Mesothelial cell of epicardium (in vitro differentiated cells): ENCODE measurements at regions not wholly inside any gene's neighbourhood (a gene's known extent, or its start where the extent isn't known, plus 50 kb on each side); places are given as distances from the start of the nearest gene placed in this dataset.

Experiments
- DNase-seq, 2 experiments: peaks; one replicate each; pipeline ENCODE4 v3.0.0; 2021; ENCODE audit warnings: low spot score in 2 of 2; ENCODE audit not compliant: unreplicated experiment in 2 of 2
- H3K27ac Mint-ChIP-seq: 2 replicates; pipeline ENCODE4 v1.8.0; 2021; ENCODE audit warnings: mixed read lengths
- H3K27me3 Mint-ChIP-seq: 2 replicates; pipeline ENCODE4 v1.8.0; 2021; ENCODE audit warnings: low read depth, mixed read lengths
- H3K36me3 Mint-ChIP-seq: 2 replicates; pipeline ENCODE4 v1.8.0; 2021; ENCODE audit warnings: mixed read lengths
- H3K4me1 Mint-ChIP-seq: 2 replicates; pipeline ENCODE4 v1.8.0; 2021; ENCODE audit warnings: mixed read lengths
- H3K4me3 Mint-ChIP-seq: 2 replicates; pipeline ENCODE4 v1.8.0; 2021; ENCODE audit warnings: mild to moderate bottlenecking, moderate library complexity, mixed read lengths
- H3K9me3 Mint-ChIP-seq: 2 replicates; pipeline ENCODE4 v1.8.0; 2021; ENCODE audit warnings: mixed read lengths
- CTCF ChIP-seq: fragments of 200-600 bp; sonication (generic); IDR thresholded peaks from one replicate; pipeline ENCODE4 v1.5.0; 2021; ENCODE audit warnings: antibody characterized with exemption; ENCODE audit not compliant: unreplicated experiment

- H3K4me3 Mint-ChIP-seq = no peak overlapping the region
- peaks cover 5% of the 10 kb centered on the region for H3K27me3 Mint-ChIP-seq
- H3K36me3 Mint-ChIP-seq = no peaks in the 10 kb centered on the region
- no peaks in the 10 kb centered on the region for H3K4me1 Mint-ChIP-seq
- no peak for DNase-seq
- H3K27ac Mint-ChIP-seq = no peak overlapping the region
- peaks cover 18% of the 10 kb centered on the region for H3K9me3 Mint-ChIP-seq
- TF ChIP-seq CTCF = no peak
Observed at GRCh38 chr14:26917086-26917485, 319.3 kb upstream of the NOVA1 start.

- H3K27ac Mint-ChIP-seq = peak overlapping the region; percentile 57
- no peaks in the 10 kb centered on the region for H3K27me3 Mint-ChIP-seq
- H3K9me3 Mint-ChIP-seq = no peaks in the 10 kb centered on the region
- DNase-seq = no peak
- peaks cover 22% of the 10 kb centered on the region for H3K4me1 Mint-ChIP-seq
- H3K4me3 Mint-ChIP-seq = no peak overlapping the region
- no peak for TF ChIP-seq CTCF
- H3K36me3 Mint-ChIP-seq = no peaks in the 10 kb centered on the region
Observed at GRCh38 chr14:26925876-26926584, 328.2 kb upstream of the NOVA1 start.

- no peak for DNase-seq
- Mint-ChIP-seq H3K4me3 (no peak overlapping the region), H3K9me3 (no peaks in the 10 kb centered on the region), H3K27ac (peak overlapping the region; percentile 57), H3K36me3 (no peaks in the 10 kb centered on the region), H3K4me1 (peaks cover 22% of the 10 kb centered on the region), H3K27me3 (no peaks in the 10 kb centered on the region)
- no peak for TF ChIP-seq CTCF
Observed at GRCh38 chr14:26926585-26926984, 328.8 kb upstream of the NOVA1 start.

- Mint-ChIP-seq H3K27ac (no peak overlapping the region), H3K4me1 (peaks cover 22% of the 10 kb centered on the region), H3K27me3 (no peaks in the 10 kb centered on the region), H3K9me3 (no peaks in the 10 kb centered on the region), H3K4me3 (no peak overlapping the region), H3K36me3 (no peaks in the 10 kb centered on the region)
- no peak for TF ChIP-seq CTCF
- DNase-seq = no peak
Observed at GRCh38 chr14:26928019-26928418, 330.2 kb upstream of the NOVA1 start.

GRCh38 chr14:26929361-26929760, 331.5 kb upstream of the NOVA1 start:
- no peaks in the 10 kb centered on the region for H3K9me3 Mint-ChIP-seq
- H3K27me3 Mint-ChIP-seq = no peaks in the 10 kb centered on the region
- no peak for DNase-seq
- H3K4me1 Mint-ChIP-seq = peaks cover 22% of the 10 kb centered on the region
- no peak overlapping the region for H3K4me3 Mint-ChIP-seq
- H3K27ac Mint-ChIP-seq = no peak overlapping the region
- TF ChIP-seq CTCF = no peak
- H3K36me3 Mint-ChIP-seq = no peaks in the 10 kb centered on the region
